ENCODE measurements at regions not wholly inside any gene's neighbourhood (a gene's known extent, or its start where the extent isn't known, plus 50 kb on each side); places are given as distances from the start of the nearest gene placed in this dataset.
"Not testable (repeated sequence)": the region's sequence is repeated elsewhere in the genome, so short reads cannot be mapped to it uniquely, and the experiment has no call there.

GRCh38 chr12:91651728-91652127 is 469.1 kb upstream of the DCN start:
- no peak for DNase-seq

GRCh38 chr12:91643763-91644162 is 461.1 kb upstream of the DCN start:
- DNase-seq: no peak

GRCh38 chr12:91640021-91640420 is 457.4 kb upstream of the DCN start:
- no peak for DNase-seq

- DNase-seq: no peak
These were observed 456.7 kb upstream of the DCN start for GRCh38 chr12:91639327-91639726.

- no peak for DNase-seq
These were observed 455.4 kb upstream of the DCN start for GRCh38 chr12:91637789-91638624.

GRCh38 chr12:91636721-91637120 is 454.1 kb upstream of the DCN start:
- DNase-seq: no peak

- DNase-seq: not testable (repeated sequence)
These were observed 451.7 kb upstream of the DCN start for GRCh38 chr12:91634386-91634713.

GRCh38 chr12:91633734-91634357 is 451.2 kb upstream of the DCN start:
- DNase-seq: no peak

GRCh38 chr12:91633206-91633605 is 450.6 kb upstream of the DCN start:
- no peak for DNase-seq

- DNase-seq: no peak
These were observed 449.6 kb upstream of the DCN start for GRCh38 chr12:91632042-91632786.

GRCh38 chr12:91630596-91631293 is 448.1 kb upstream of the DCN start:
- no peak for DNase-seq

- no peak for DNase-seq
These were observed 447.5 kb upstream of the DCN start for GRCh38 chr12:91630083-91630482.

- DNase-seq: no peak
These were observed 446.8 kb upstream of the DCN start for GRCh38 chr12:91629440-91629839.

- DNase-seq: no peak
These were observed 446.0 kb upstream of the DCN start for GRCh38 chr12:91628656-91629055.

GRCh38 chr12:91627225-91627624 is 444.6 kb upstream of the DCN start:
- no peak for DNase-seq

GRCh38 chr12:91622981-91623380 is 440.4 kb upstream of the DCN start:
- DNase-seq: no peak

- no peak for DNase-seq
These were observed 439.4 kb upstream of the DCN start for GRCh38 chr12:91622037-91622436.

- no peak for DNase-seq
These were observed 438.4 kb upstream of the DCN start for GRCh38 chr12:91620992-91621391.

GRCh38 chr12:91620422-91620821 is 437.8 kb upstream of the DCN start:
- DNase-seq: no peak

- DNase-seq: no peak
These were observed 435.7 kb upstream of the DCN start for GRCh38 chr12:91618281-91618680.

GRCh38 chr12:91617818-91618217 is 435.2 kb upstream of the DCN start:
- no peak for DNase-seq

GRCh38 chr12:91616416-91616815 is 433.8 kb upstream of the DCN start:
- no peak for DNase-seq

GRCh38 chr12:91613223-91613779 is 430.7 kb upstream of the DCN start:
- DNase-seq: no peak

Measured in hematopoietic multipotent progenitor cell treated with erythropoietin and hydrocortisone succinate and interleukin-3 and kit ligand, for 6 days (in vitro differentiated cells).